MCF 10A (cell line): ENCODE measurements at regions not wholly inside any gene's neighbourhood (a gene's known extent, or its start where the extent isn't known, plus 50 kb on each side); places are given as distances from the start of the nearest gene placed in this dataset.

ENCODE experiments used
- BruUV-seq: library from RNA; stranded (reverse); fragments of 400-500 nt; replicated peaks from 2 replicates; lab custom pipeline; 2021; lab: Mats Ljungman, UMichigan
- CTCF ChIA-PET: fragments of 300-600 bp; sonication (Branson Sonifier 250); formaldehyde crosslinking; extraction: SDS; loops from one replicate; lab custom pipeline; 2021; ENCODE audit warnings: antibody characterized with exemption, inconsistent platforms; lab: Yijun Ruan, JAX
- POLR2A ChIA-PET: fragments of 300-600, 350-650 bp; sonication (Branson Sonifier 250); formaldehyde crosslinking; extraction: SDS; loops from one replicate; lab custom pipeline; 2020; ENCODE audit warnings: antibody characterized with exemption, inconsistent platforms; lab: Yijun Ruan, JAX
- DNase-seq: peaks from one replicate; pipeline ENCODE4 v3.0.0-alpha.2; 2018; ENCODE audit not compliant: unreplicated experiment
- H3K27ac Mint-ChIP-seq: one replicate; pipeline ENCODE4 v1.8.0; 2022; ENCODE audit warnings: mild to moderate bottlenecking, low read depth, mixed read lengths; ENCODE audit not compliant: unreplicated experiment
- H3K27me3 Mint-ChIP-seq: one replicate; pipeline ENCODE4 v1.8.0; 2022; ENCODE audit warnings: mixed read lengths; ENCODE audit not compliant: insufficient read depth, unreplicated experiment
- H3K36me3 Mint-ChIP-seq: one replicate; pipeline ENCODE4 v1.8.0; 2022; ENCODE audit warnings: mild to moderate bottlenecking, moderate library complexity, mixed read lengths; ENCODE audit not compliant: insufficient read depth, unreplicated experiment
- H3K4me1 Mint-ChIP-seq: one replicate; pipeline ENCODE4 v1.8.0; 2022; ENCODE audit warnings: mixed read lengths; ENCODE audit not compliant: insufficient read depth, unreplicated experiment
- H3K4me3 Mint-ChIP-seq: one replicate; pipeline ENCODE4 v1.8.0; 2022; ENCODE audit warnings: mild to moderate bottlenecking, moderate library complexity, mixed read lengths; ENCODE audit not compliant: unreplicated experiment
- H3K9me3 Mint-ChIP-seq: one replicate; pipeline ENCODE4 v1.8.0; 2022; ENCODE audit warnings: mixed read lengths; ENCODE audit not compliant: unreplicated experiment
- CTCF ChIP-seq: fragments of 200-600 bp; IDR thresholded peaks from one replicate; pipeline ENCODE4 v1.8.0; 2022; ENCODE audit warnings: antibody characterized with exemption, mild to moderate bottlenecking; ENCODE audit not compliant: unreplicated experiment
- intact Hi-C: fragments of 100-400 bp; cut with micrococcal nuclease; formaldehyde crosslinking; loops from 2 replicates; pipeline ENCODE4 v1.14.1; 2022

DNA sequence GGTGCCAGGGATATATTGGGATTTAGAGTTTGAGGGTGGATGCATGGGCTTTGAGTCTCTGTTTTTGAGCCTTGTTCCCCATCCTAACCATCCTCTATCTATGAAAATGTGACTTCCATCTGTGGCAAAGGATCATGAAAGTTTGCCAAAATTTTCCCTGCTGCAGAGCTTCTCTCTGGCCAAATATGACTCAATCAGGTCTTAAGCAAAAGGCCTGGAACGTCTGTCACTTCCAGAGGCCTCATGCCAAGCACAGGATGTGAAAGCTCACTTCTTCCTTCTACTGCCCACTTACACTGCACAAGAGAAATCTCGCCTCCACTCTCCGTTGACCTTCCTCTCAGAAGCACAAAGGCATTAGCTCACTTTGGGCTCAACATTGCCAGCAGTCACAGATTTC lies 696.9 kb upstream of the NRP1 start:
- no peaks in the 10 kb centered on the region for H3K27me3 Mint-ChIP-seq
- peak; percentile 81 for DNase-seq
- peaks cover 20% of the 10 kb centered on the region for H3K4me1 Mint-ChIP-seq
- BruUV-seq, result no TSS peak
- TF ChIP-seq CTCF, result no peak
- no peak overlapping the region for H3K4me3 Mint-ChIP-seq
- H3K36me3 Mint-ChIP-seq, result no peaks in the 10 kb centered on the region
- intact Hi-C loops, result loop anchor here (10.0 kb wide), 1 partner anchor 697 kb away; the partner anchor contains the start of gene NRP1
- peak overlapping the region; percentile 59 for H3K27ac Mint-ChIP-seq
- POLR2A ChIA-PET, result no interaction called here
- CTCF ChIA-PET, result interaction anchor here (0.6 kb wide), 1 partner anchor 1381 kb away, joined by 3 read pairs; no protein-coding TSS in a partner anchor
- no peaks in the 10 kb centered on the region for H3K9me3 Mint-ChIP-seq

DNA sequence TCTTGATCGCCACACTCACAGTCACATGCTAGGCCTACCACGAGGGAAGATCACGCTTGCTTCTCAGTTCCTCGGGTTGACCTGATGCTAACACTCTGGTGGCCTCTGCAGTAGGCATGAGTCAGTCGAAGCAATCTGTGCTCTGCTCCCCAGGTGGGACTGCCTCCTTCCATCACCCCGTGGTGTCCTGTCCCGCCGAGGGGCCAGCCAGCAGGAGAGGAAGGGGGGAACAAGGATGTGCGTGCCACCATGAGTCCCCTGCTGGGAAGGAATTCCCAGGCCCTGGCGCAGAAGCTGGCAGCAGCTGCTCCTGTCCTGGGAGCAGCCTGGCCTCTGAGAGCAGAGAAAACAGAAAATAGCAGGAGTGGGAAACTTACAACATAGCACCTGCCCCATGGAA lies 695.0 kb upstream of the NRP1 start:
- no TSS peak for BruUV-seq
- intact Hi-C loops, result no loop called here
- POLR2A ChIA-PET, result no interaction called here
- no peak for DNase-seq
- H3K4me3 Mint-ChIP-seq, result no peak overlapping the region
- H3K4me1 Mint-ChIP-seq, result peaks cover 20% of the 10 kb centered on the region
- no peak overlapping the region for H3K27ac Mint-ChIP-seq
- no peak for TF ChIP-seq CTCF
- no peaks in the 10 kb centered on the region for H3K27me3 Mint-ChIP-seq
- CTCF ChIA-PET, result interaction anchor here (1.0 kb wide), 1 partner anchor 23 kb away, joined by 3 read pairs; no protein-coding TSS in a partner anchor
- H3K36me3 Mint-ChIP-seq, result no peaks in the 10 kb centered on the region
- H3K9me3 Mint-ChIP-seq, result no peaks in the 10 kb centered on the region

DNA sequence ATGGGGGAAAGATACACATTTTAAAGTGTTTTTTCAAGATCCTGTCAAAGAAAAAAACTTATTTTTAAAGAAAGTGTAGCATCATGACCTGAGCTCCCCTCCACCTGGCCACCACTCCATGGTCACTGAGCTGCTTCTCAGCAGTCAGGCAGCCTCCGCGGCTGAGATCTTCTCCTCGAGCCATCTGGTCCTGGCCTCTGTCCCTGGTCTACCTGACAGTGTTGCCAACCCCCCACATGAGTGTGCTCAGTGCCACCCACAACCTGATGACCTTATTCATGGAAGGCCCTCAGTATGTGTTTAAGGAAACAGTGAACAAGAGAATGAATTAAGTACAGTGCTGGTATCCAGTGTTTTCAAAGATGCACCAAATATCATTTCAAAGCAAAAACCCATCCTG lies 694.5 kb upstream of the NRP1 start:
- ChIA-PET POLR2A (no interaction called here), CTCF (interaction anchor here (1.0 kb wide), 1 partner anchor 22 kb away, joined by 3 read pairs; no protein-coding TSS in a partner anchor)
- no peaks in the 10 kb centered on the region for H3K36me3 Mint-ChIP-seq
- BruUV-seq, result no TSS peak
- no peaks in the 10 kb centered on the region for H3K27me3 Mint-ChIP-seq
- TF ChIP-seq CTCF, result no peak
- H3K9me3 Mint-ChIP-seq, result no peaks in the 10 kb centered on the region
- peaks cover 20% of the 10 kb centered on the region for H3K4me1 Mint-ChIP-seq
- DNase-seq, result no peak
- no peak overlapping the region for H3K4me3 Mint-ChIP-seq
- intact Hi-C loops, result no loop called here
- H3K27ac Mint-ChIP-seq, result no peak overlapping the region

GRCh38 chr10:34024693-34025425 lies 690.4 kb upstream of the NRP1 start:
- ChIA-PET CTCF (interaction anchor here (0.5 kb wide), 1 partner anchor 63 kb away, joined by 3 read pairs; no protein-coding TSS in a partner anchor), POLR2A (no interaction called here)
- no peaks in the 10 kb centered on the region for H3K4me1 Mint-ChIP-seq
- H3K9me3 Mint-ChIP-seq, result no peaks in the 10 kb centered on the region
- H3K36me3 Mint-ChIP-seq, result no peaks in the 10 kb centered on the region
- BruUV-seq, result no TSS peak
- no peak overlapping the region for H3K4me3 Mint-ChIP-seq
- intact Hi-C loops, result no loop called here
- no peaks in the 10 kb centered on the region for H3K27me3 Mint-ChIP-seq
- H3K27ac Mint-ChIP-seq, result no peak overlapping the region
- DNase-seq, result peak; percentile 18
- TF ChIP-seq CTCF, result no peak
